ENCODE measurements at regions not wholly inside any gene's neighbourhood (a gene's known extent, or its start where the extent isn't known, plus 50 kb on each side); places are given as distances from the start of the nearest gene placed in this dataset.

DNA sequence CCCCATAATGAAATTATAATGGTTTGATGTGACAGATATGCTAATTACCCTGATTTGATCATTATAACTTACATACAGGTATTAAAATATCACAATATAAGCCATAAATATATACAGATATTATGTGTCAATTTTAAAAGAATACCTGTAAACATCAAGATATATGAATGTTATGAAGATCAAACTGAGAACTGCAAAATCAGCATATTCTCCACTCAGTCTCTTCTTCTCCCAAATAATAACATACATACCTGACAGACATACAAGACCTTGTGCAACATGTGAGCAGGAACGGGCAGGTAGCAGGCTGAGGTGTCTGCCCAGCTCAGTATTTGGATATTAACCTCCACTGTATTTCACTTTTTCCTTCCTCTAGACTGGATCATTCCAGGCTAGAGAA, 547.2 kb downstream of the UQCRFS1 start:
- TF ChIP-seq, protein P1, sequence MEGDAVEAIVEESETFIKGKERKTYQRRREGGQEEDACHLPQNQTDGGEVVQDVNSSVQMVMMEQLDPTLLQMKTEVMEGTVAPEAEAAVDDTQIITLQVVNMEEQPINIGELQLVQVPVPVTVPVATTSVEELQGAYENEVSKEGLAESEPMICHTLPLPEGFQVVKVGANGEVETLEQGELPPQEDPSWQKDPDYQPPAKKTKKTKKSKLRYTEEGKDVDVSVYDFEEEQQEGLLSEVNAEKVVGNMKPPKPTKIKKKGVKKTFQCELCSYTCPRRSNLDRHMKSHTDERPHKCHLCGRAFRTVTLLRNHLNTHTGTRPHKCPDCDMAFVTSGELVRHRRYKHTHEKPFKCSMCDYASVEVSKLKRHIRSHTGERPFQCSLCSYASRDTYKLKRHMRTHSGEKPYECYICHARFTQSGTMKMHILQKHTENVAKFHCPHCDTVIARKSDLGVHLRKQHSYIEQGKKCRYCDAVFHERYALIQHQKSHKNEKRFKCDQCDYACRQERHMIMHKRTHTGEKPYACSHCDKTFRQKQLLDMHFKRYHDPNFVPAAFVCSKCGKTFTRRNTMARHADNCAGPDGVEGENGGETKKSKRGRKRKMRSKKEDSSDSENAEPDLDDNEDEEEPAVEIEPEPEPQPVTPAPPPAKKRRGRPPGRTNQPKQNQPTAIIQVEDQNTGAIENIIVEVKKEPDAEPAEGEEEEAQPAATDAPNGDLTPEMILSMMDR (IDR thresholded peaks at IDR 0.05 in 4 of 5, conservative IDR thresholded peaks at IDR 0.05 in 1 of 5), result no peak
- TF ChIP-seq POLR2A (IDR thresholded peaks at IDR 0.05), result no peak

All from gastrocnemius medialis (tissue), 4 donors.